ENCODE measurements at regions not wholly inside any gene's neighbourhood (a gene's known extent, or its start where the extent isn't known, plus 50 kb on each side); places are given as distances from the start of the nearest gene placed in this dataset.

GRCh38 chr7:124432009-124432578, 333.5 kb downstream of the GPR37 start:
- TF ChIP-seq CTCF (IDR thresholded peaks at IDR 0.05 in 4 of 5, conservative IDR thresholded peaks at IDR 0.05 in 1 of 5) (no peak), POLR2A (IDR thresholded peaks at IDR 0.05) (no peak)
